SK-N-SH (cell line): ENCODE measurements at regions not wholly inside any gene's neighbourhood (a gene's known extent, or its start where the extent isn't known, plus 50 kb on each side); places are given as distances from the start of the nearest gene placed in this dataset.

Source experiments
- CTCF ChIP-seq: fragments of 200-600 bp; sonication (generic); IDR thresholded peaks from 2 replicates; pipeline ENCODE4 v1.6.1; 2017; ENCODE audit warnings: antibody characterized with exemption, mild to moderate bottlenecking, moderate library complexity
- EP300 ChIP-seq, 2 experiments: IDR thresholded peaks; 2 replicates each; pipeline versions ENCODE4 v1.4.0 to v1.6.1; 2012; ENCODE audit warnings: borderline replicate concordance in 1 of 2, low read depth in 1 of 2, low read length in 1 of 2
- MXI1 ChIP-seq: IDR thresholded peaks from 2 replicates; pipeline ENCODE4 v1.6.1; 2012; ENCODE audit warnings: mild to moderate bottlenecking, low read depth, low read length, improper control_type of control experiment

GRCh38 chr13:104837756-104838155 lies 1697.7 kb downstream of the EFNB2 start:
- TF ChIP-seq EP300 (IDR thresholded peaks at IDR 0.05; ENCODE audit: borderline replicate concordance in 1 of 2, low read depth in 1 of 2, low read length in 1 of 2) (no peak), MXI1 (no peak), CTCF (no peak)
